ENCODE measurements at regions not wholly inside any gene's neighbourhood (a gene's known extent, or its start where the extent isn't known, plus 50 kb on each side); places are given as distances from the start of the nearest gene placed in this dataset.
"Not testable (repeated sequence)": the region's sequence is repeated elsewhere in the genome, so short reads cannot be mapped to it uniquely, and the experiment has no call there.

GRCh38 chr3:165613014-165613413 lies 224.2 kb downstream of the BCHE start:
- H3K36me3 Mint-ChIP-seq = no peaks in the 10 kb centered on the region
- no peaks in the 10 kb centered on the region for H3K4me1 Mint-ChIP-seq
- H3K27ac Mint-ChIP-seq = no peak overlapping the region
- DNase-seq (no peak), ATAC-seq (ENCODE audit: low read depth in 2 of 2) (no peak)
- H3K9me3 Mint-ChIP-seq = peaks cover 0 to 5% (median under 1%) of the 10 kb centered on the region in 7 donors
- H3K27me3 Mint-ChIP-seq = no peaks in the 10 kb centered on the region
- H3K4me3 Mint-ChIP-seq = no peak overlapping the region

- no peak overlapping the region for H3K27ac Mint-ChIP-seq
- DNase-seq (no peak), ATAC-seq (ENCODE audit: low read depth in 2 of 2) (no peak)
- H3K27me3 Mint-ChIP-seq = no peaks in the 10 kb centered on the region
- no peaks in the 10 kb centered on the region for H3K36me3 Mint-ChIP-seq
- no peaks in the 10 kb centered on the region for H3K4me1 Mint-ChIP-seq
- no peak overlapping the region for H3K4me3 Mint-ChIP-seq
- H3K9me3 Mint-ChIP-seq = no peaks in the 10 kb centered on the region
These were observed 230.0 kb downstream of the BCHE start for GRCh38 chr3:165607221-165607620.

DNA sequence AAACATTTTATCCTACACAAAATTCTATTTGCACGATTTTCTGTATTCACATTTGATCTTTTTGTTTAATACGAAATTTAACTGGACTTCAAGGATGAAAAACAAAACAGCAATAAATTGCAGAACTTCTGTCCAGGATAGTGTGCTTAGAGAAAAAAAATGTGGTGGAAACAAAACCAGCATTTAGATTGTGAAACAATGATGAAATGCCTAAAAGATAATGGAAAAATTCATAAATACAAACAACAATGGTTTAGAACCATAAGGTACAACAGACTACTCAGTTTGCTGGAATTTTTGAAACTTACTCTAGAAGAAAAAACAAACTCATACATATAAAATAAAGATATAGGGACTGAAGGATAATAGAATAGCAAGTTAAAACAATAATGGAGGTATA lies 234.0 kb downstream of the BCHE start:
- H3K27me3 Mint-ChIP-seq = no peaks in the 10 kb centered on the region
- ATAC-seq (ENCODE audit: low read depth in 2 of 2) (no peak), DNase-seq (no peak)
- no peak overlapping the region for H3K27ac Mint-ChIP-seq
- no peaks in the 10 kb centered on the region for H3K4me1 Mint-ChIP-seq
- no peak overlapping the region for H3K4me3 Mint-ChIP-seq
- no peaks in the 10 kb centered on the region for H3K36me3 Mint-ChIP-seq
- H3K9me3 Mint-ChIP-seq = no peaks in the 10 kb centered on the region

DNA sequence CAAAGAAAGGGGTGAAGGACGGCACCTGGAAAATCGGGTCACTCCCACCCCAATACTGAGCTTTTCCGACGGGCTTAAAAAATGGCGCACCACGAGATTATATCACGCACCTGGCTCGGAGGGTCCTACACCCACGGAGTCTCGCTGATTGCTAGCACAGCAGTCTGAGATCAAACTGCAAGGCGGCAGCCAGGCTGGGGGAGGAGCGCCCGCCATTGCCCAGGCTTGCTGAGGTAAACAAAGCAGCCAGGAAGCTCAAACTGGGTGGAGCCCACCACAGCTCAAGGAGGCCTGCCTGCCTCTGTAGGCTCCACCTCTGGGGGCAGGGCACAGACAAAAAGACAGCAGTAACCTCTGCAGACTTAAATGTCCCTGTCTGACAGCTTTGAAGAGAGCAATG lies 264.7 kb downstream of the BCHE start:
- not testable (repeated sequence) for ATAC-seq (ENCODE audit: low read depth in 2 of 2); H3K27ac Mint-ChIP-seq; H3K4me3 Mint-ChIP-seq; H3K4me1 Mint-ChIP-seq; H3K36me3 Mint-ChIP-seq; H3K27me3 Mint-ChIP-seq; DNase-seq
- peaks cover 0 to 11% (median 4%) of the 10 kb centered on the region in 7 donors for H3K9me3 Mint-ChIP-seq

GRCh38 chr3:165568907-165569462 lies 268.2 kb downstream of the BCHE start:
- H3K27ac Mint-ChIP-seq = no peak overlapping the region
- H3K36me3 Mint-ChIP-seq = no peaks in the 10 kb centered on the region
- peaks cover 0 to 10% (median 6%) of the 10 kb centered on the region in 7 donors for H3K9me3 Mint-ChIP-seq
- peak overlapping the region in 1 of 8 donors; percentile 38 for H3K4me3 Mint-ChIP-seq
- DNase-seq (no peak), ATAC-seq (ENCODE audit: low read depth in 2 of 2) (no peak)
- no peaks in the 10 kb centered on the region for H3K27me3 Mint-ChIP-seq
- no peaks in the 10 kb centered on the region for H3K4me1 Mint-ChIP-seq

DNA sequence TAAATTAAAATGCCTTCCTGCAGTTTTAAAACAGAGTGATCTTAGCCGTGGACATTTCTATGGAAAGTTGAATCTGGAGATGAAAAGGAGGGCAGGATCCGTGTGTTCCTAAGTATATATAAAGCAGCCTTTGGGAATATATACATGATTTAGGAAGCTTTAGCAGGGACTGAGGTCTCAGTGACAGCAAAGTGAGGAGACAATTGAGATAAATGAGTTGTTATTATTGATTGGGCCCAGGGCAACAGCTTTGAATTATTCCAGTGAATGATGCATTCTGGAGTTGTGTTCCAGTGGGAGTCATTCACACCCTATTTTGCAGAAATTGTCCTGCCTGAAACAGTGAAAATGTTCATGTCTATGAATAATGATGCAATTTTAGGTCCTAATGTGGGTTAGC lies 281.4 kb downstream of the BCHE start:
- Mint-ChIP-seq H3K4me3 (no peak overlapping the region), H3K4me1 (no peaks in the 10 kb centered on the region), H3K27ac (no peak overlapping the region), H3K27me3 (no peaks in the 10 kb centered on the region), H3K36me3 (no peaks in the 10 kb centered on the region), H3K9me3 (peaks cover 0 to 8% (median 0%) of the 10 kb centered on the region in 7 donors)
- DNase-seq (no peak), ATAC-seq (ENCODE audit: low read depth in 2 of 2) (no peak)

- no peaks in the 10 kb centered on the region for H3K36me3 Mint-ChIP-seq
- no peak for DNase-seq
- no peak for ATAC-seq (ENCODE audit: low read depth in 2 of 2)
- H3K9me3 Mint-ChIP-seq = peaks cover 0 to 8% (median 0%) of the 10 kb centered on the region in 7 donors
- no peaks in the 10 kb centered on the region for H3K4me1 Mint-ChIP-seq
- no peaks in the 10 kb centered on the region for H3K27me3 Mint-ChIP-seq
- no peak overlapping the region for H3K4me3 Mint-ChIP-seq
- no peak overlapping the region for H3K27ac Mint-ChIP-seq
These were observed 283.9 kb downstream of the BCHE start for GRCh38 chr3:165553371-165553770.

GRCh38 chr3:165549665-165550064 lies 287.6 kb downstream of the BCHE start:
- Mint-ChIP-seq H3K27ac (no peak overlapping the region), H3K9me3 (peaks cover 0 to 8% (median 0%) of the 10 kb centered on the region in 7 donors), H3K4me3 (no peak overlapping the region), H3K36me3 (no peaks in the 10 kb centered on the region), H3K27me3 (no peaks in the 10 kb centered on the region), H3K4me1 (no peaks in the 10 kb centered on the region)
- no peak for ATAC-seq (ENCODE audit: low read depth in 2 of 2)
- no peak for DNase-seq

GRCh38 chr3:165549037-165549436 lies 288.2 kb downstream of the BCHE start:
- DNase-seq (no peak), ATAC-seq (ENCODE audit: low read depth in 2 of 2) (no peak)
- Mint-ChIP-seq H3K36me3 (no peaks in the 10 kb centered on the region), H3K4me3 (no peak overlapping the region), H3K4me1 (no peaks in the 10 kb centered on the region), H3K27me3 (no peaks in the 10 kb centered on the region), H3K27ac (no peak overlapping the region), H3K9me3 (peaks cover 0 to 8% (median 0%) of the 10 kb centered on the region in 7 donors)

DNA sequence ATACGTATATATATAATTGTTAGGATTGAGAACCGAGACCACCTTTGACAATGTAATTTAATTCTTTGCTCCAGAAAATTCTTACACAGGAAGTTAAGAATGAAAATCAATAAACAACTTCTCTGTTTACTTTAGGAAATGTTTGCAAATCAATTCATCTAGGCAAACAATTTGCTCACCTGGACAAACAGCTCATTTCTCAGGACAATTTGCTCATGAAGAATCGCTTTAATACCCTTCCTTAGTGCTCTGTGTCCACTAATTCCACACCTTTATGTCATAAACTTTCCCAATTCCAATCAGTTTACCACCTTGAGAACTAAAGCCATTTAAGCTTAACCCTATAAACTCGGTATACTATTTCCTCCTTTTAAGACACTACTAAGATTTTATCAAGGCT lies 292.2 kb downstream of the BCHE start:
- Mint-ChIP-seq H3K9me3 (peaks cover 0 to 7% (median 4%) of the 10 kb centered on the region in 7 donors), H3K27me3 (no peaks in the 10 kb centered on the region), H3K36me3 (no peaks in the 10 kb centered on the region), H3K4me1 (no peaks in the 10 kb centered on the region), H3K4me3 (no peak overlapping the region), H3K27ac (no peak overlapping the region)
- DNase-seq (no peak), ATAC-seq (ENCODE audit: low read depth in 2 of 2) (no peak)

DNA sequence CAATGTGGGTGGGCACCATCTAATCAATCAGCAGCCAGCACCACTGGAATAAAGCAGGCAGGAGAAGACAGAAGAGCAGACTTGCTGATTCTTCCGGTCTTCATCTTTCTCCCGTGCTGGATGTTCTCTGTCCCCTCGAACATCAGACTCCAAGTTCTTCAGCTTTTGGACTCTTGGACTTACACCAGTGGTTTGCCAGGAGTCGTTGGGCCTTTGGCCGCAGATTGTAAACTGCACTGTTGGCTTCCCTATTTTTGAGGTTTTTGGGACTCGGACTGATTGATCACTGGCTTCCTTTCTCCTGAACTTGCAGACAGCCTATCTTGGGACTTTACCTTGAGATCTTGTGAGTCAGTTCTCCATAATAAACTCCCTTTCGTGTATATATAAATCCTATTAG lies 292.8 kb downstream of the BCHE start:
- no peak overlapping the region for H3K27ac Mint-ChIP-seq
- peaks cover 0 to 7% (median 4%) of the 10 kb centered on the region in 7 donors for H3K9me3 Mint-ChIP-seq
- H3K4me3 Mint-ChIP-seq = no peak overlapping the region
- H3K27me3 Mint-ChIP-seq = no peaks in the 10 kb centered on the region
- no peaks in the 10 kb centered on the region for H3K36me3 Mint-ChIP-seq
- ATAC-seq (ENCODE audit: low read depth in 2 of 2) (no peak), DNase-seq (no peak)
- H3K4me1 Mint-ChIP-seq = no peaks in the 10 kb centered on the region

GRCh38 chr3:165538166-165538565 lies 299.1 kb downstream of the BCHE start:
- H3K4me1 Mint-ChIP-seq = no peaks in the 10 kb centered on the region
- no peak for DNase-seq

GRCh38 chr3:165532851-165533250 lies 304.4 kb downstream of the BCHE start:
- Mint-ChIP-seq H3K9me3 (peaks cover 0 to 8% (median 2%) of the 10 kb centered on the region in 7 donors), H3K4me3 (no peak overlapping the region), H3K4me1 (no peaks in the 10 kb centered on the region), H3K36me3 (no peaks in the 10 kb centered on the region), H3K27me3 (no peaks in the 10 kb centered on the region), H3K27ac (no peak overlapping the region)
- DNase-seq (no peak), ATAC-seq (ENCODE audit: low read depth in 2 of 2) (no peak)

More at GRCh38 chr3:165538166-165538565, 299.1 kb downstream of the BCHE start:
- H3K9me3 Mint-ChIP-seq = peaks cover 3 to 9% (median 5%) of the 10 kb centered on the region in 7 donors
- no peaks in the 10 kb centered on the region for H3K27me3 Mint-ChIP-seq
- no peak overlapping the region for H3K27ac Mint-ChIP-seq
- ATAC-seq (ENCODE audit: low read depth in 2 of 2) = no peak
- H3K36me3 Mint-ChIP-seq = no peaks in the 10 kb centered on the region
- H3K4me3 Mint-ChIP-seq = no peak overlapping the region

GRCh38 chr3:165529451-165529850 lies 307.8 kb downstream of the BCHE start:
- Mint-ChIP-seq H3K27ac (no peak overlapping the region), H3K9me3 (peaks cover 0 to 6% (median 2%) of the 10 kb centered on the region in 7 donors), H3K4me3 (no peak overlapping the region), H3K27me3 (no peaks in the 10 kb centered on the region), H3K4me1 (no peaks in the 10 kb centered on the region), H3K36me3 (no peaks in the 10 kb centered on the region)
- ATAC-seq (ENCODE audit: low read depth in 2 of 2) (no peak), DNase-seq (no peak)

DNA sequence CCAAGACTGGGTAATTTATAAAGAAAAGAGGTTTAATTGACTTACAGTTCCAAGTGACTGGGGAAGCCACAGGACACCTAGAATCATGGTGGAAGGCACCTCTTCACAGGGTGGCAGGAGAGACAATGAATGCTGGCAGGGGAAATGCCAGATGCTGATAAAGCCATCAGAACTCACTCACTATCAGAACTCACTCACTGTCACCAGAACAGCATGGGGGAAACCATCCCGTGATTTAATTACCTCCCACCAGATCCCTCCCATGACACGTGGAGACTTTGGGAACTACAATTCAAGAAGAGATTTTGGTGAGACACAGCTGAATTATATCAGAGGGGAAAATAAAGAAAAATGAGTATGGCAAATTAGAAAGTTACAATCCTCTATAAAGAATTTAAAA lies 310.9 kb downstream of the BCHE start:
- H3K27me3 Mint-ChIP-seq = no peaks in the 10 kb centered on the region
- no peaks in the 10 kb centered on the region for H3K36me3 Mint-ChIP-seq
- ATAC-seq (ENCODE audit: low read depth in 2 of 2) (no peak), DNase-seq (no peak)
- H3K4me3 Mint-ChIP-seq = no peak overlapping the region
- H3K4me1 Mint-ChIP-seq = no peaks in the 10 kb centered on the region
- H3K9me3 Mint-ChIP-seq = peaks cover 0 to 8% (median 2%) of the 10 kb centered on the region in 7 donors
- H3K27ac Mint-ChIP-seq = no peak overlapping the region
